Ishikawa (cell line): ENCODE measurements at regions not wholly inside any gene's neighbourhood (a gene's known extent, or its start where the extent isn't known, plus 50 kb on each side); places are given as distances from the start of the nearest gene placed in this dataset.

Source experiments
- CEBPB ChIP-seq: IDR thresholded peaks from 2 replicates; pipeline ENCODE4 v1.6.1; 2012
- CREB1 ChIP-seq: IDR thresholded peaks from 2 replicates; pipeline ENCODE4 v1.6.1; 2012; ENCODE audit warnings: low read depth
- EGR1 ChIP-seq: IDR thresholded peaks from 2 replicates; pipeline ENCODE4 v1.6.1; 2012
- EP300 ChIP-seq: IDR thresholded peaks from 2 replicates; pipeline ENCODE4 v1.6.1; 2012; ENCODE audit warnings: borderline replicate concordance
- FOXM1 ChIP-seq: IDR thresholded peaks from 2 replicates; pipeline ENCODE4 v1.6.1; 2012; ENCODE audit warnings: low read depth, borderline replicate concordance
- MAX ChIP-seq: IDR thresholded peaks from 2 replicates; pipeline ENCODE4 v1.6.1; 2012
- NFIC ChIP-seq: IDR thresholded peaks from 2 replicates; pipeline ENCODE4 v1.6.1; 2012
- RAD21 ChIP-seq: IDR thresholded peaks from 2 replicates; pipeline ENCODE4 v1.6.1; 2012; ENCODE audit warnings: low read depth
- REST ChIP-seq: IDR thresholded peaks from 2 replicates; pipeline ENCODE4 v1.6.1; 2012; ENCODE audit warnings: low read depth, mild to moderate bottlenecking
- TAF1 ChIP-seq: IDR thresholded peaks from 2 replicates; pipeline ENCODE4 v1.6.1; 2012; ENCODE audit warnings: low read depth, mild to moderate bottlenecking
- TCF12 ChIP-seq: IDR thresholded peaks from 2 replicates; pipeline ENCODE4 v1.6.1; 2012; ENCODE audit warnings: low read depth
- TEAD4 ChIP-seq: IDR thresholded peaks from 2 replicates; pipeline ENCODE4 v1.6.1; 2012
- USF1 ChIP-seq: IDR thresholded peaks from 2 replicates; pipeline ENCODE4 v1.6.1; 2012
- YY1 ChIP-seq: IDR thresholded peaks from 2 replicates; pipeline ENCODE4 v1.6.1; 2012; ENCODE audit warnings: low read depth
- ZBTB7A ChIP-seq: IDR thresholded peaks from 2 replicates; pipeline ENCODE4 v1.6.1; 2012; ENCODE audit warnings: low read depth

DNA sequence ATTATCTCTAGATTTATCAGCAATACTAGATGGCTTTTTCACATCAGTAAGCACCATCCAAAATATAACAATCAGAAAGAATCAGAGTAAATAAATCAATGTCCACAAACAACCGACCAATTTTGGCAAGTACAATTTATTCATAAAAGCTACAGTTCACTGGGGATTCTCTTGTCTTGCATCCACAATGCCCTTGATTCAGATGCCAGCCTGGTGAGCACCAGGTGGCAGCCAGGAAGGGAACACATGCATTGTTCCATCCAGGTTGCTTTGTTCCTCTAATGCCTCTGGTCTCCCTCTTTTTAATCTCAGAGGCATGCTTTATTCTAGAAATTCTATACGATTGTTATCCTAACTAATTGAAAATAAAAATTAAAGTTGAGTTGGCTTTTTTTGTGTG is 242.1 kb upstream of the KIRREL3 start:
- TF ChIP-seq CREB1: no peak
- no peak for TF ChIP-seq EP300
- no peak for TF ChIP-seq TCF12
- no peak for TF ChIP-seq REST
- TF ChIP-seq TAF1: no peak
- TF ChIP-seq TEAD4: no peak
- TF ChIP-seq EGR1: no peak
- no peak for TF ChIP-seq ZBTB7A
- no peak for TF ChIP-seq NFIC
- no peak for TF ChIP-seq MAX
- no peak for TF ChIP-seq CEBPB
- TF ChIP-seq RAD21: no peak
- no peak for TF ChIP-seq FOXM1
- TF ChIP-seq YY1: no peak
- TF ChIP-seq USF1: no peak

GRCh38 chr11:127238321-127238720 is 237.8 kb upstream of the KIRREL3 start:
- no peak for TF ChIP-seq EGR1
- TF ChIP-seq TEAD4: no peak
- TF ChIP-seq CEBPB: no peak
- TF ChIP-seq ZBTB7A: no peak
- no peak for TF ChIP-seq EP300
- TF ChIP-seq CREB1: no peak

GRCh38 chr11:127236776-127237175 is 236.2 kb upstream of the KIRREL3 start:
- TF ChIP-seq ZBTB7A (no peak), YY1 (no peak), USF1 (no peak), TAF1 (no peak), TEAD4 (no peak), FOXM1 (no peak), EGR1 (no peak), RAD21 (no peak), CREB1 (no peak), EP300 (no peak)

- no peak for TF ChIP-seq CREB1
- TF ChIP-seq NFIC: no peak
- TF ChIP-seq TEAD4: no peak
- TF ChIP-seq FOXM1: no peak
- TF ChIP-seq TAF1: no peak
- no peak for TF ChIP-seq CEBPB
- TF ChIP-seq ZBTB7A: no peak
- no peak for TF ChIP-seq EGR1
- no peak for TF ChIP-seq REST
- TF ChIP-seq TCF12: no peak
- TF ChIP-seq MAX: no peak
- TF ChIP-seq EP300: no peak
- TF ChIP-seq RAD21: no peak
These were observed 233.4 kb upstream of the KIRREL3 start for GRCh38 chr11:127233998-127234397.

DNA sequence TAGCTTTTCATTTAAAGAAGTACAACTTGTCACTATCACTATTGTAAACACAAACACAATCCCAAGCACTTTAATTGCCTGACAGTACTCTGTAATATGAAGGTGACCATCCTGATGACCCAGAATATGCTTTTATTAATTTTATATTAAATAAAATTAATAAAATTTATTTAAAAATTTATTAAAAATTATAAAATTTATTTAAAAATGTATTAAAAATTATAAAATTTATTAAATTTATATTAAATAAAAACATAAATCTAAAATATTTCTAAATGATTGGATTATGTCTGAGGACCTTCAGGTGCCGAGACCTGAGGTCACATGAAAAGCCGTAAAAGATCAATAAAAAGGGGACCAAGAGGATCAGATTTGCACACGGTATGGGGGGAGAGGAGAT is 229.8 kb upstream of the KIRREL3 start:
- TF ChIP-seq EGR1: no peak
- no peak for TF ChIP-seq EP300

DNA sequence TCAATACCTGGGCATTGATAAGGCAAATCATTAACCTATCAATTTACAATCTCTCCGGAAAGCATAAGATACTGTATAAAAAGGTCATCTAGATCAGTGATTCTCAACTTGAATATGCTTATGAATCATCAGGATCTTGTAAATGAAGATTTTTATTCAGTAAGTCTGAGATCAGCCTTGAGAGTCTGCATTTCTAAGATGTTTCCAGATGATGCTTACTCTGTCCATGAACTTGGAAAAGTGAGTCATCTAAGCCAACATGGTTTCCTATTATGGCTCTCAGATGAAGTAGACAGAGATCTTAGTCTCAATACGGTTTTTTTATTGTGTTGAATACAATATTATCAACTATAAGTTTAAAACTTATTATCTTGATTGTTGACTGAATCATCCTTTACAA is 226.4 kb upstream of the KIRREL3 start:
- TF ChIP-seq RAD21 (no peak), MAX (no peak), TAF1 (no peak), YY1 (no peak), EP300 (no peak), TEAD4 (no peak), REST (no peak), EGR1 (no peak), TCF12 (no peak), CREB1 (no peak), ZBTB7A (no peak), CEBPB (no peak), NFIC (no peak), FOXM1 (no peak), USF1 (no peak)
